Spleen (tissue), 7 donors: ENCODE measurements at regions not wholly inside any gene's neighbourhood (a gene's known extent, or its start where the extent isn't known, plus 50 kb on each side); places are given as distances from the start of the nearest gene placed in this dataset.

Experiments used
- CTCF ChIP-seq, 11 experiments: fragments of 200-600 bp in 7 of 11; fragments of 450-650 bp in 4 of 11; sonication (generic) in 4 of 11; IDR thresholded peaks in 8 of 11; conservative IDR thresholded peaks in 3 of 11; 1 replicate in 7 of 11; 2 replicates in 4 of 11; pipeline versions ENCODE4 v1.4.0 to v1.8.0; 2016 to 2021; ENCODE audit warnings: antibody characterized with exemption in 11 of 11, inconsistent platforms in 4 of 11, mild to moderate bottlenecking in 1 of 11
- POLR2AphosphoS5 ChIP-seq, 3 donors: sonication (generic); formaldehyde crosslinking; IDR thresholded peaks; one replicate each; pipeline ENCODE4 v1.5.1; 2017; ENCODE audit warnings: antibody characterized with exemption in 3 of 3
- donor health status: DM: no; HTN: no; CAD: no; lungs with moderate emphysema.
- donor health status: DM: no; HTN: no; CAD: no.
- donor health status: DM: no; HTN: no; CAD: no.

GRCh38 chr9:103296189-103296588 is 301.1 kb downstream of the CYLC2 start:
- TF ChIP-seq CTCF (IDR thresholded peaks at IDR 0.05 in 8 of 11, conservative IDR thresholded peaks at IDR 0.05 in 3 of 11) (no peak), POLR2AphosphoS5 (IDR thresholded peaks at IDR 0.05) (no peak)
